NB4 (cell line): ENCODE measurements at regions not wholly inside any gene's neighbourhood (a gene's known extent, or its start where the extent isn't known, plus 50 kb on each side); places are given as distances from the start of the nearest gene placed in this dataset.

ENCODE experiments used
- DNase-seq: peaks from one replicate; pipeline ENCODE4 v3.0.0; 2010; ENCODE audit warnings: low read depth
- H3K4me3 ChIP-seq: one replicate; pipeline ENCODE4 v1.5.1; 2011; ENCODE audit warnings: mild to moderate bottlenecking, low read depth, low read length, moderate library complexity
- CTCF ChIP-seq: IDR thresholded peaks from one replicate; pipeline ENCODE4 v1.5.1; 2012; ENCODE audit warnings: low read depth, low read length
- MAX ChIP-seq: IDR thresholded peaks from 2 replicates; pipeline ENCODE4 v1.6.1; 2011; ENCODE audit warnings: low read depth, low read length
- MYC ChIP-seq: IDR thresholded peaks from 2 replicates; pipeline ENCODE4 v1.6.1; 2011; ENCODE audit warnings: low read depth, low read length
- POLR2A ChIP-seq: IDR thresholded peaks from 2 replicates; pipeline ENCODE4 v1.6.1; 2011; ENCODE audit warnings: mild to moderate bottlenecking; ENCODE audit not compliant: insufficient read length; ENCODE audit errors: extremely low read depth

GRCh38 chr4:149952101-149952500, 126.1 kb upstream of the DCLK2 start:
- H3K4me3 ChIP-seq: no peak overlapping the region
- TF ChIP-seq POLR2A: no peak
- TF ChIP-seq CTCF: no peak
- TF ChIP-seq MYC: no peak
- no peak for TF ChIP-seq MAX

GRCh38 chr4:149952716-149953115, 125.5 kb upstream of the DCLK2 start:
- no peak for DNase-seq

More at GRCh38 chr4:149952101-149952500, 126.1 kb upstream of the DCLK2 start:
- DNase-seq: no peak

GRCh38 chr4:149955780-149956390, 122.4 kb upstream of the DCLK2 start:
- no peak for DNase-seq
- no peak overlapping the region for H3K4me3 ChIP-seq
- no peak for TF ChIP-seq POLR2A
- no peak for TF ChIP-seq MYC
- TF ChIP-seq MAX: no peak
- no peak for TF ChIP-seq CTCF

More at GRCh38 chr4:149952716-149953115, 125.5 kb upstream of the DCLK2 start:
- TF ChIP-seq MAX: no peak
- no peak for TF ChIP-seq POLR2A
- no peak for TF ChIP-seq MYC
- TF ChIP-seq CTCF: no peak
- no peak overlapping the region for H3K4me3 ChIP-seq

GRCh38 chr4:149956678-149957077, 121.6 kb upstream of the DCLK2 start:
- no peak overlapping the region for H3K4me3 ChIP-seq
- DNase-seq: no peak
- no peak for TF ChIP-seq MAX
- no peak for TF ChIP-seq CTCF
- no peak for TF ChIP-seq MYC
- no peak for TF ChIP-seq POLR2A

GRCh38 chr4:149961876-149962597, 116.2 kb upstream of the DCLK2 start:
- no peak for DNase-seq
- H3K4me3 ChIP-seq: no peak overlapping the region
- TF ChIP-seq POLR2A (no peak), MAX (no peak), MYC (no peak), CTCF (no peak)
